HepG2 (cell line): ENCODE measurements at regions not wholly inside any gene's neighbourhood (a gene's known extent, or its start where the extent isn't known, plus 50 kb on each side); places are given as distances from the start of the nearest gene placed in this dataset.

Experiments
- ATAC-seq: fragments of 200-7000 bp; cut with Tn5 transposase; 3 replicates; pipeline ENCODE4 v1.9.1; 2020; ENCODE audit warnings: mild to moderate bottlenecking, moderate library complexity
- BruUV-seq: library from RNA; stranded (reverse); fragments of 400-500 nt; replicated peaks from 2 replicates; lab custom pipeline; 2021; lab: Mats Ljungman, UMichigan
- CTCF ChIA-PET: fragments of 300-600 bp; formaldehyde crosslinking; extraction: SDS; loops from one replicate; lab custom pipeline; 2021; ENCODE audit warnings: low total read pairs, inconsistent platforms, low intra/inter-chr PET ratio; lab: Yijun Ruan, JAX
- POLR2A ChIA-PET: fragments of 350-600 bp; sonication (Branson Sonifier 250); formaldehyde crosslinking; loops from one replicate; lab custom pipeline; 2020; ENCODE audit warnings: antibody characterized with exemption, inconsistent platforms; lab: Yijun Ruan, JAX
- DNase-seq: peaks from one replicate; pipeline ENCODE4 v3.0.0-alpha.2; 2015; ENCODE audit warnings: low spot score
- FAIRE-seq: peaks from 3 replicates; lab custom pipeline; 2011; peaks lifted over from hg19 to GRCh38; lab: Jason Lieb, UNC
- H2AFZ ChIP-seq: one replicate; pipeline ENCODE4 v1.6.1; 2011; ENCODE audit warnings: low read length, inconsistent platforms
- H3K27ac ChIP-seq: fragments of 300-600 bp; 3 replicates; pipeline ENCODE4 v1.8.0; 2011; ENCODE audit warnings: mixed run types, mild to moderate bottlenecking, mixed read lengths, low read length, inconsistent platforms; ENCODE audit not compliant: insufficient read depth; ENCODE audit errors: extremely low read length
- H3K27me3 ChIP-seq, 2 experiments: fragments of 200-600 bp in 1 of 2; 2 replicates in 1 of 2; 3 replicates in 1 of 2; pipeline versions ENCODE4 v1.6.0 to v1.8.0; 2011; ENCODE audit warnings: low read length in 2 of 2, mild to moderate bottlenecking in 2 of 2, moderate library complexity in 2 of 2, inconsistent platforms in 1 of 2; ENCODE audit not compliant: insufficient read depth in 2 of 2, control insufficient read depth in 1 of 2
- H3K36me3 ChIP-seq, 2 experiments: fragments of 200-600 bp in 1 of 2; replicated peaks in 1 of 2; 2 replicates in 1 of 2; 3 replicates in 1 of 2; pipeline versions ENCODE4 v1.5.1 to v1.8.0; 2011; ENCODE audit warnings: low read length in 2 of 2, inconsistent platforms in 1 of 2; ENCODE audit not compliant: insufficient read depth in 2 of 2, control insufficient read depth in 1 of 2
- H3K4me1 ChIP-seq: 2 replicates; pipeline ENCODE4 v1.5.1; 2012; ENCODE audit warnings: low read length, inconsistent platforms; ENCODE audit not compliant: insufficient read depth
- H3K4me2 ChIP-seq: 2 replicates; pipeline ENCODE4 v1.6.0; 2011; ENCODE audit warnings: low read depth, low read length, inconsistent platforms
- H3K4me3 ChIP-seq, 3 experiments: fragments of 200-600 bp in 1 of 3; sonication (generic), shearing (Covaris generic) in 1 of 3; replicated peaks in 1 of 3; 2 replicates each; pipeline ENCODE4 v1.5.1; 2011 to 2016; ENCODE audit warnings: low read length in 3 of 3, inconsistent platforms in 2 of 3, low read depth in 2 of 3, mild to moderate bottlenecking in 2 of 3, control low read depth in 1 of 3, mixed read lengths in 1 of 3; ENCODE audit not compliant: insufficient read depth in 1 of 3
- H3K79me2 ChIP-seq: one replicate; pipeline ENCODE4 v1.6.1; 2011; ENCODE audit warnings: low read length, inconsistent platforms; ENCODE audit not compliant: insufficient read depth
- H3K9ac ChIP-seq: 2 replicates; pipeline ENCODE4 v1.6.0; 2011; ENCODE audit warnings: mild to moderate bottlenecking, low read depth, low read length, inconsistent platforms; ENCODE audit not compliant: insufficient read depth
- H3K9me3 ChIP-seq: 2 replicates; pipeline ENCODE4 v1.5.1; 2012; ENCODE audit warnings: mild to moderate bottlenecking, low read length
- H4K20me1 ChIP-seq: 2 replicates; pipeline ENCODE4 v1.6.0; 2011; ENCODE audit warnings: inconsistent platforms, mild to moderate bottlenecking, low read length, moderate library complexity; ENCODE audit not compliant: insufficient read depth
- ATAD3A ChIP-seq: sonication (generic); formaldehyde crosslinking; IDR thresholded peaks from 2 replicates; pipeline ENCODE4 v1.4.0; 2020; ENCODE audit warnings: missing genetic modification reagents
- BCL6 ChIP-seq: IDR thresholded peaks from 2 replicates; pipeline ENCODE4 v1.6.1; 2016; ENCODE audit warnings: missing genetic modification reagents, missing compliant biosample characterization
- ESRRA ChIP-seq: sonication (generic); formaldehyde crosslinking; IDR thresholded peaks from 2 replicates; pipeline ENCODE4 v1.5.1; 2020; ENCODE audit warnings: mild to moderate bottlenecking, low read depth, missing genetic modification reagents
- HBP1 ChIP-seq: IDR thresholded peaks from 2 replicates; pipeline ENCODE4 v1.6.1; 2016; ENCODE audit warnings: low read depth, control low read depth
- MIER3 ChIP-seq: IDR thresholded peaks from 2 replicates; pipeline ENCODE4 v1.6.1; 2016; ENCODE audit warnings: missing compliant biosample characterization, borderline replicate concordance
- NFE2L1 ChIP-seq: sonication (generic); formaldehyde crosslinking; IDR thresholded peaks from 2 replicates; pipeline ENCODE4 v1.4.0; 2020; ENCODE audit warnings: missing genetic modification reagents, mild to moderate bottlenecking, borderline replicate concordance
- SETDB1 ChIP-seq: sonication (generic); formaldehyde crosslinking; IDR thresholded peaks from 2 replicates; pipeline ENCODE4 v1.5.1; 2020; ENCODE audit warnings: missing genetic modification reagents, mild to moderate bottlenecking, borderline replicate concordance
- THAP8 ChIP-seq: sonication (generic); formaldehyde crosslinking; IDR thresholded peaks from 2 replicates; pipeline ENCODE4 v1.5.1; 2020; ENCODE audit warnings: missing genetic modification reagents, mild to moderate bottlenecking, borderline replicate concordance
- ZNF318 ChIP-seq: sonication (generic); formaldehyde crosslinking; IDR thresholded peaks from 2 replicates; pipeline ENCODE4 v1.4.0; 2020; ENCODE audit warnings: mild to moderate bottlenecking, missing genetic modification reagents
- WGBS: methylation state at CpG from one replicate; pipeline ENCODE4 v1.1.6; 2017; ENCODE audit warnings: low lambda C conversion rate; 5-methylcytosine and 5-hydroxymethylcytosine counted together
- in situ Hi-C: cut with HindIII; loops from 2 replicates; pipeline ENCODE4 v1.10.0; 2017; ENCODE audit warnings: low pct_unique_long_range_greater_than_20kb; ENCODE audit not compliant: extremely low pct_ligation_motif_present
- intact Hi-C: fragments of 100-400 bp; cut with micrococcal nuclease; formaldehyde crosslinking; loops from one replicate; pipeline ENCODE4 v1.10.0; 2022; ENCODE audit not compliant: unreplicated experiment

DNA sequence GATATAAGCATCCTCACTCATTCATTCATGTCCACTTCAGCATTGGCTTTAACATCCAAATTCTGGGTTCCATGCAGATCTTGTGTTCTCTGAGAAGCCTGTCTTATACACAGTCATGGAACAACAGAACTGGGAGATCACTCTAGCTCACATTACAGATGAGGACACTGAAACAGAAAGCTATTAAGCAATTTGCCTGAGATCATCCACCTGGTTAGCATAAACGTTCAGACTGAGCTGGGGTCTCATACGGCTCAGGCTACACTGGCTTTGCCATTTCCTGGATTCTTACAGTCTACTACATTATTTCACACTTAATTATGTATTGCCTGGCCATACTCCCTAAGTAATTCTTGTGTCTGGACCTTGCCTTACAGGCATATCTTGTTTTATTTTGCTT is 169.4 kb upstream of the FANCL start:
- Histone ChIP-seq H2AFZ (no peak overlapping the region), H3K4me1 (no peaks in the 10 kb centered on the region), H4K20me1 (no peaks in the 10 kb centered on the region), H3K79me2 (no peaks in the 10 kb centered on the region), H3K36me3 (no peaks in the 10 kb centered on the region), H3K27me3 (no peaks in the 10 kb centered on the region), H3K9me3 (no peaks in the 10 kb centered on the region), H3K4me3 (no peak overlapping the region), H3K27ac (no peak overlapping the region)
- CTCF ChIA-PET = no interaction called here
- no TSS peak for BruUV-seq
- intact Hi-C loops = no loop called here
- FAIRE-seq = no peak
- TF ChIP-seq BCL6 (CRISPR knock-in tag) = no peak
- no peak for TF ChIP-seq THAP8
- TF ChIP-seq MIER3 = no peak
- TF ChIP-seq ATAD3A (CRISPR knock-in tag) = no peak
- no peak for TF ChIP-seq NFE2L1 (CRISPR knock-in tag)
- TF ChIP-seq SETDB1 (CRISPR knock-in tag) = no peak
- TF ChIP-seq, all 625 proteins: peak for 0
- POLR2A ChIA-PET = no interaction called here
- in situ Hi-C loops = no loop called here
- 3% methylated on average over 2 of the region's 2 CpGs for WGBS
- Histone ChIP-seq H3K9ac (no peak overlapping the region), H3K4me2 (no peak overlapping the region)
- no peak for DNase-seq
- ATAC-seq = no peak

- Histone ChIP-seq H3K9me3 (no peaks in the 10 kb centered on the region), H3K4me1 (no peaks in the 10 kb centered on the region), H3K4me3 (no peak overlapping the region), H2AFZ (no peak overlapping the region), H3K27me3 (no peaks in the 10 kb centered on the region), H3K79me2 (no peaks in the 10 kb centered on the region), H3K27ac (no peak overlapping the region), H3K36me3 (no peaks in the 10 kb centered on the region), H4K20me1 (no peaks in the 10 kb centered on the region), H3K9ac (no peak overlapping the region), H3K4me2 (no peak overlapping the region)
- POLR2A ChIA-PET = no interaction called here
- CTCF ChIA-PET = no interaction called here
- in situ Hi-C loops = no loop called here
- ATAC-seq (no peak), FAIRE-seq (no peak), DNase-seq (no peak)
- BruUV-seq = no TSS peak
- WGBS = 35% methylated on average over 4 of the region's 4 CpGs
- intact Hi-C loops = no loop called here
- TF ChIP-seq ZNF318 (no peak), HBP1 (CRISPR knock-in tag) (no peak), ESRRA (CRISPR knock-in tag) (no peak)
These were observed 166.4 kb upstream of the FANCL start for GRCh38 chr2:58407487-58407886.
